Frontal cortex (tissue), 3 donors: ENCODE measurements at regions not wholly inside any gene's neighbourhood (a gene's known extent, or its start where the extent isn't known, plus 50 kb on each side); places are given as distances from the start of the nearest gene placed in this dataset.

ENCODE experiments used
- DNase-seq, 2 donors: peaks; one replicate each; pipeline ENCODE4 v3.0.0; 2012; ENCODE audit warnings: low spot score in 2 of 2
- FAIRE-seq: peaks from 2 replicates; lab custom pipeline; 2012; peaks lifted over from hg19 to GRCh38; lab: Jason Lieb, UNC
- donor health status: control.
- donor health status: control.
- donor health status: control.

DNA sequence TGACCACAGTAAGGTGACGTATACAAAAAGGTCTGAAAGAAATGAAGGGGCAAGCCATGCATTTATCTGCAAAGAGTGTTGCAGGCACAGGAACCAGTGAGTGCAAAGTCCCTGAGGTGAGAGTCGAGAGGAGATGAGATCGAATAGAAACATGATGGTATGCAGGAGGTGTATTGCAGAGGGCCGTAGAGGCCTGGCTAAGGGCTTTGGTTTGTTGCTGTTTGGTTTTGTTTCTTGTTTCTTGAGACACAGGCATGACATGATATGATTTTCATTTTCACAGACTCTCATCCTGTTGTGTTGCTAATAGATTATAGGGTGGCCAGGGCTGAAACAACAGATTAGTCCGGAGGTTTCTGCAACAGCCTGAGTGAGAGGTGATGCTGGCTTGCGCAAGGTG, 80.4 kb downstream of the HSPH1 start:
- DNase-seq (no peak), FAIRE-seq (no peak)

GRCh38 chr13:31074756-31075155, 86.9 kb downstream of the HSPH1 start:
- DNase-seq (no peak), FAIRE-seq (no peak)

DNA sequence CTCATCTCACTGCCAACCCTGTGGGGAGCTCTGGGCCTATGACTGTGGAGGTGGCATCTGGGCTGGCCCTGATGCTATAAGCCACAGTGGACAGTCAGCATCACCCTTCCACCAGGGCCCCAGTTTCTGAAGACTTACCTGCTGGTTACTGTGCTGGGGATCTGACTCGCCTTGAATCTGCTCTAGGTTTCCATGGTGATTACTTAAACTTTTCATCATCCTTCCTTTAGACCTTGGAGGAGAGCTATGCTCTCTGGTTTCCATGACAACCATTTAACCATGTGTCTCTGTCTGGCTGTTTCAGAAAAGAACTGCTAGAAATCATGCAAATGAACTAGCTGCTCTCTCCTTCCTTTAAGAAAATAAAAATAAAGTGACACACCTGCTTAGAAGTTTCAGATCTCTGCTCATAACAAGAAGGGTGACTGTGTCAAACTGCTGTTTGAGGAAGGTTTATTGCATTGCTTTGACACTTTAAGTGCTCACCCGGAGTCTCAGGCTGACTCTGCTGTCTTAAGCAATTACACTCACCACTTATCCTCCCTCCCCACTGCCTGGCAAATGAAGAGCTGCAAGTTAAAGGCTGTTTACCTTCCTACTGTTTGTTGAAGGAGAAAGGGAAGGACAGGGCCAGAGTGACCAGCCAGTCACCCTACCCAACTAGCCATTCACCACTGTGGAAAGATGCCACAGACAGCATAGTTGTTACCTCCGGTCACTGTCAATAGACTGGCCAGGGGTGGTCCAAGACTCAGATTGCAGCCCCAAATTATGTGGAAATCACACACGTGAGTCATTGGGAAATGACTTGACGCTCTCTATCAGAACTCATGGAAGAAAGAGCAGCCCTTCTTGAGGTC, 87.6 kb downstream of the HSPH1 start:
- FAIRE-seq: no peak
- DNase-seq: peak in 1 of 2 donors; percentile 40

DNA sequence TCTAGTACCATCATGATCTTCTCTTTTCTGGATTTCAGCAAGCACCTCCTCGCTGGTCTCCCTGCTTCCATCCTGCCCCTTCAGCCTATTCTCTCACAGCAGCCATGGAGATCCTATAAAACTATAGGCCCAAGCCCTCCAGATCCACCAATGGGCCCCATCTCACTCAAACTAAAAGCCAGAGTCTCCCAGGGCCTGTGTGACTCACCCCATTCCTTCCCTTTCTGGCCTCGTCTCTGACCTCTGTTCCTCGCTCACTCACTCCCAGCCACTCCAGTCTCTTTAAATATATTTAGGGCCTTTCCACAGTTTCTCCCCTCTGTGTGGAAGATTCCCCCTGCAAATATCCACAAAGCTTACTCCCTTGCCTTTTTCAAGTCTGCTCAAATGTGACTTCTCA, 89.7 kb downstream of the HSPH1 start:
- no peak for FAIRE-seq
- no peak for DNase-seq

DNA sequence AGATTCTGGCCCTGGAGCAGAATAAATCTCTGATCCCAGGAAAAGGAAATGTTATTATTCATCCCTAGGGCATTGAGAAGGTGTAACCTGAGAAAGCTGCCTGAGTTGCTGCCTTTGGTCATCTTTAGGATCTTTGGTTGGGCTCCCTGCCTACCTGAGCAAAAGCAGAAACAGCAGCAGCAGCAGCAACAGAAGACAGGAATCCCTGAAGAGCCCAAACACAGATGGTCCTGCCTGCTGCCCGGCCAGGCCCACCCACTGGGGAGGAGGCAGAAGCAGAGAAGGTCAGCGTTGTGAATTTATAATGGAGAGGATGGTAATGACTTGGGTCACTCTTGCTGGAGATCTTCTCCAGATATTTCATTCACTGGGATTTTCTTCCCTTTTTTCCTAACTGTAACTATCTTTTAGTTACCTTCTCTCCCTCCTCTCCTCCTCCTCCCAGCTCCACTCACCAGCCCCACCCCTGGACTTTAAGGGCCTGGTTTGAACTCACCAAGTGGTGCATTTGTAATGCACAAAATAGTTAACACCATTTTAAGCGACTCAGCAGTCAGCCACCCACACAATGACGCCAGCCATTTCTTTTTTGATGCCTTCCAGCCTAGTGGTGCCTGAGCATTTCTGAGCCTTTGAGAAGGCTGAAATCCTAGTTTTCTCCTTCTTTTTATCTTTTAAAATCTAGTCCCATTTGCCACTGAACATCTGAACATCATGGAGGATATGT, 91.7 kb downstream of the HSPH1 start:
- DNase-seq: no peak
- FAIRE-seq: no peak

DNA sequence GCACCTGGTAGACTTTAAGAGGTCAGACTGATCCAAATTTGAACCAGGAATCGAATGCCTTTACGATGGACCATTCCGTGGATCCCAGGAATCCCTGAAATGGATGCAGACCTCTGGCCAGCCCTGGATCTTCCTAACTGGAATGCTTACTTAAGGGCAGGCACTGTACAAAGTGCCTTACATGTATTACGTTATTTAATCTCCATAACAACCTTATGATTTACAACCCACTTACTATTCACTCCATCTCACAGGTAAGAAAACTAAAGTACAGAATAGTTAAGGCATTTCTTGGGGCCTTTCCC, 93.6 kb downstream of the HSPH1 start:
- FAIRE-seq (no peak), DNase-seq (no peak)

DNA sequence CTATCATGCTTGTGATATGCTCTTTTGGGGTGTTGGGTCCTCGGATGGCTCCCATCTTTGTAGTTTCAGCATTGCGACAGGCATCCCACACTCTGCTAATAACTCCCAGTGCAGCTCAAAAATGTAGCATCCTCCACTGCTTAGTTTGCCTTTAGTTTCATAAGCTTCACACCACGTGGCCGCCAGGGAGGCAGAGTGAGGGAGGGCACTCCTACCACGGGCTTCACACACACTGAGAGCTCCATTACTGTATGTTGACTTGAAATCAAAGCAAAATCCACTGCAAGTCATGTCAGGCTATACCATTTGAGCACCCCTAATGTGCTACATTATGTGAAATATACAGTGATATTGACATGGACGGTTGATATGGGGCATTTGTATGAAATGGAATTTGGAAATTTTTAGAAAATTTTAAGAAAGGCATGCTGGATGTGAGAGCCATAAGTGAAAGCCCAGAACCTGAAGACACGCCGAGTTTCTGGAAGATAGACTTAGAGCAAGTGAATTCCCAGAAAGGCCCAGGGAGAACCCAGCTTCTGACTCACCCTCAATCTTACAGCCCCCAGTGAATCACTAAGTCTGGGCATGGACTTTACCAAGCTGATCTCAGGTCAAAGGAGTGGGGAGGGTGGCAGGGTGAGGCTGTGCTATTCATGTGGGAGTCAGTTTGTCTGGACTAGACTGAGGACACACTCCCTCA, 94.1 kb downstream of the HSPH1 start:
- no peak for FAIRE-seq
- no peak for DNase-seq

- no peak for FAIRE-seq
Measured at GRCh38 chr13:31064636-31065035, 97.1 kb downstream of the HSPH1 start.

DNA sequence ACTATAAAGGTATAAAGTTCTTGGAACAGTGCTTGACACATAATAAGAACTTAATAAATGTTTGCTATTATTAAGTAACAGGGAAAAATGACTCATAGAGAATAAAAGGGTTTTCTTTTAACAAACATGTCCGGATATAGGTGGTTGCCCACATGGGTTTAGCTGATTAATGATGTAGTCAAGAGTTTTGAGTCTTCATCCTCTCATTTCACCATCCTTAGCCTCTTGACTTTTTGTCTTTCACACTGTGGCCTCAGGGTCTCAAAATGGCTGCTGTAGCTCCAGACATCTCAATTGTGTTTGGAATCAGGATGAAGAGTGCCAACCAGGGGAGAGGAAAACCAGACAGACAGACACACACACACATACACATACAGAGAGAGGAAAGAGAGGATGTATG, 97.9 kb downstream of the HSPH1 start:
- DNase-seq (no peak), FAIRE-seq (no peak)

More at GRCh38 chr13:31064636-31065035, 97.1 kb downstream of the HSPH1 start:
- DNase-seq: no peak

- FAIRE-seq: no peak
Measured at GRCh38 chr13:31060655-31061054, 101.0 kb downstream of the HSPH1 start.

DNA sequence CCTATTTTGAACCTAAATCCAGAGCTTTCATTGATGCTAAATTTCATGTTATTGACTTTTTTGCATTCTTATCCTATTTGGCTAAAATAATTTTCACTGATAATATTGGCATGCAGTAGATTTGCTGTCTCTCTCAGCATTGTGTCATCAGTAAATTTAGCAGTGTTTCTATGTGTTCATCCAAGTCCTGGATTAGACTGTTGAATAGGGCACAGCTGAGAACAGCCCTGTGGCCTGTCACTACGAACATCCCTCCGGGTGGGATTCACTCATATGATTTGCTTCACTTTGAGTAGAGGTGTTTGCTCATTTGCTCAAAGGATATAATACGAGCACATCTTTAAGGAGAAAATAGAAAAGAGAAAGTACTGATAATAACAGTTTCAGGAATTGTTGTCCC, 101.5 kb downstream of the HSPH1 start:
- DNase-seq (no peak), FAIRE-seq (no peak)

More at GRCh38 chr13:31060655-31061054, 101.0 kb downstream of the HSPH1 start:
- DNase-seq: no peak

DNA sequence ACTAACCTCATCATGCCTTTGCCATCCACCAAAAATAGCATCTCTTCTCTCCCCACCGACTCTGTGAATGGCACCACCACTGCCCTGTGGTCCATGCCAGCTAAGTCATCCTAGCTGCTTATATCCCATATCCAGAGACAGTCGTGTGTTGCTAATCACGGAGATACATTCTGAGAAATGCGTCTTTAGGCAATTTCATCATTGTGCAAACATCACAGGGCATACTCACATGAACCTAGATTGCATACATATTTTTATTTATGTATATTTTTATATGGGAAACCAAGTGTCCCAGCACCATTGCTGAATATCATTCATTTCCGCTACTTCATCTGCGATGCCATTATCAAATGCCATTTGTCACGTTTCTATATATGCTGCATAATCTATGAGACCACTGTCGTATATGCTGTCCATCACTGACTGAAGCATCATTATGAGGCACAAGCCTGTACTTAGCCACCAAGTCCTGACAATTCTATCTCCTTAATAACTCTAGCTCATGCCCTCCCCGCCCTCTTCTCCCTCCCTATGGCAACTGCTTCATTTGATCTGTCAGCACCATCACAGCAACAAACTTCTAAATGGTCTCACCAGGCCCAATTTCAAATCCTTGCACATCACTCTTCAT, 104.2 kb downstream of the HSPH1 start:
- no peak for DNase-seq
- no peak for FAIRE-seq

DNA sequence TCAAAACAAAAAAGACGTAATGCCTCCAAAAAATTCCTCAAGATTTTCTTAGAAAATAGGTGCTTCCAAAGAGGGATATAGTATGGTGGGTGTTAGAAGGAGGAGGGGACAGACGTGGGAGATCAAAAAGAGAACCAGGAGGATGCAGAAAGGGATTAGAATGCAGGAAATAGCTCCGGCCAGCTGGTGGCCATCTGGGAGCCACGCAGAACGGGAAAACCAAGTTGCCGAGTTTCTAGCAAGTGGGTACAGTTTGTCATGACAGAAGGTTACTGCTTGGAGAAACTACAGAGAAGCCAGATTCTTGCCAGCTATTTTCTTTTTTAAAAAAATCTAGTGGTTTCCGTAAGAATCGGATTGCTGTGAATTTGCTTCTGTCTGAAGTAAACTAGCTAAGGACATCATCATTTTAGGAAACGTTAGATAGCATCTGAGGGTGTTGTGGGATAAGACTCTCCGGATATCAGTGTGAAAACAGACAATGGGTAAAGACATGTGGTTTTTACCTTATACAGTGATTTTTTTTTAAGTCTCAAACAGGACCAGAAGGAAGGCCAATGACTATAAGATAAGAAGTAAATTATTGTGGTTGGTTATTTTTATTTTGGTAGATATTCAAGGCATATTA, 104.9 kb downstream of the HSPH1 start:
- DNase-seq (no peak), FAIRE-seq (no peak)

- DNase-seq (no peak), FAIRE-seq (no peak)
Measured at GRCh38 chr13:31055589-31055988, 106.1 kb downstream of the HSPH1 start.

GRCh38 chr13:31054632-31055031, 107.1 kb downstream of the HSPH1 start:
- FAIRE-seq (no peak), DNase-seq (no peak)

- FAIRE-seq: no peak
- no peak for DNase-seq
Measured at GRCh38 chr13:31053896-31054295, 107.8 kb downstream of the HSPH1 start.

DNA sequence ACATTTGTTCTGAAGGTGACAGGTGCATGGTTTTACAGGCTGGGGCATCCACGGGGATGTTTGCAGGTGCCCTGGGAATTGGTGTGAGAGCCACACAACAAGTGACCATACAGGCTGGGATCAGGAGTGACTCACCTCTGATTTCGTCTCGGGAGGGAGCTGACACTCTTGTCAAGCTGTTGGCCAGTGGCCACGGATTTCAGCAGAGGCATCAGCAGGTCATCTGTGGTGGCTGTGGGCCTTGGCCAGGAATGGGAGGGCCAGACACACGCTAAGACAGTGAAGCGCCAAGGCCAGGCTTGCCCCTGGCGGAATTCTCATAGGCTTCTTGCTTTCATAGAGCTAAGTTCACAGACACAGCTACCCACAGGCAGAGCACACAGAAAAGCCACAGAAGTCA, 108.6 kb downstream of the HSPH1 start:
- no peak for DNase-seq
- FAIRE-seq: no peak

DNA sequence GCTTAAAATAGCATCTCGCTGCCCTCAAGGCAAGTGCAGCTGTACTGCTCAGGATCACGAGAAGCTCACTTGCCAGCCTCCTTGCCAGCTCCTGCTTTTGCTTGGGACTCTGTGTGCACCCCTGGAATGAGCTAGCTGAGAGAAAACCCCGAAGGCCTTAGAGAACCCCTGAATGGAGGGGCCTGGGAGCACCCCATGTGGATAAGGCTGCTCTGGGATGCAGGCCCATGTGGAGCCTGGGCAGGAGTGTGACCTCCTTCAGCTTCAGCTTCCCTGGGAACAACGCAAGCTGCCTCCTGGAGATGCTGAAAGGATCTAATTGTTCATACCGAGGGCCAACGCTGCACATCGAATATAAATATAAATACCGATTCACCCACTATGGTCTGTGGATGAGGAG, 109.2 kb downstream of the HSPH1 start:
- FAIRE-seq (no peak), DNase-seq (no peak)

DNA sequence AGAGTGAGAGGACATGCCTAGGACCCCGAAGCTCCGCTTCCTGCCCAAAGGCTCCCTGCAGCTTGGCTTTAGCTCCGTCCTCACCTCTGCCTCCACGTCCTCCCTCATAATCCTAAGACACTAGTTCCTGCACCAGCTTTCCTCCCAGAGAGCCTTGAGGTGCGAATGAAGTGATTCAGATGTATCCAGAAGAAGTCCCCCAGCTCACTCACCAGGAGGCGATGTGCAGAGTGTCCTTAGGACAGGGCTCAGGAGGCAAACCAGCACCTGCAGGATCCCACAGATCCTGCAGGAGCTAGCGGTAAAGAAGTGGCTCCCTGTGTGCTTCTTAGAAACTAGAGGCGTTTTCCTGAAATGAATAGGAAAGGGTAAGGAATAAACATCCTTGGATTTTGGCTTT, 109.7 kb downstream of the HSPH1 start:
- FAIRE-seq: no peak

More for the DNA sequence above, 109.7 kb downstream of the HSPH1 start:
- no peak for DNase-seq
